ENCODE measurements at regions not wholly inside any gene's neighbourhood (a gene's known extent, or its start where the extent isn't known, plus 50 kb on each side); places are given as distances from the start of the nearest gene placed in this dataset.

DNA sequence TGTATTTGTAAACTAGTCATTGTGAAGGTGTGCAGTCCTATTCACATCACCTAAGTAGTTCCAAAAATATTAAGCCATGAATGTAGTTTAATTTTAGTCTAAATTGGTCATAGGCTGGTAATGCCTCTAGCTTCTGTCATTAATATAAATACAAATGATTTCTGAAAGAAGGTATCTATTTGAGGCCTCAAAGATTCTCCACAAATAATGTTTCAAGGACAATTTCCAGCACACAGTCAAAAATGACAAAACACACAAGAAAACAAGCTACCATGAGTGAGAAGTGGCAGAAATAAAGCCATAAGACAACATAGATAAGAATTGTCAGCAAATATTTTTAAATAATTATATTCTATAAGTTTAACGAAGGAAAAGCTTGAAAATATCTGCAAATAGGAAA lies 66.7 kb upstream of the PDK4 start:
- DNase-seq: no peak

DNA sequence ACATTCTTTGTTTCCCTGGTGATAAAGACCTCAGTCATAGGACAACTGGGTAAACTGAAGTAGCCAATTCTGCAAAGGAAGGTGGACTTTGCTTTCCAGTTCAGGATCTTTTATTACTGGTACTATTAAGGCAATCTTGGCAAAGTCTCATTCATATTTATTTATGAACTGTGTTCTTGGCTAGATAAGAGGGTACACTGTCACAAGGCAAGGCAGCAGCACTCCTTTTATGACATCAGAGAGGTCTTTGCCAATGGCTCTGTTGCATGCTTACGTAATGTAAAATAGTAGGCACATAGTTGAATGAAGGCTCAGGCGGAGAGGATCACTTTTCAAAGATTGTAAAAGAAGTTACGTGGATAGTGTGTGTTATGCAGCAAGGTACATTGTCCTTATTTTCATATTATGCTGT lies 63.7 kb upstream of the PDK4 start:
- DNase-seq: no peak

DNA sequence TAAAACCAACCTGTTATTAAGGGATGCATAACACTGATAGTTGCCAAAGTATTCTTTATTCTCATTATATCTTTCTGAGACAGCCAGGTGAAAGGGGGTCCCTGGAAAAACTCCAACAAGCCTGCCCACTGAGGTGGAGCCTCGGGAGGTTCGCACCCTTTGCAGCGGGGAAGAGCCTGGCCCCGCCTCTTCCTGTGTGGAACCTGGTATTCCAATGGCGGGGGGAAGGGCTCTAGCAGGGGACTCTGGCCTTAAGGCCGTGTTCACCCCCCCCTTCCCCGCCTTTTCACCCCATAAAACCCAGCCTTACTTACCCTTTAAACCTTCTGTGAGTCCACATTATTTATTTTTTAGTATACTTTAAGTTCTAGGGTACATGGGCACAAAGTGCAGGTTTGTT lies 62.4 kb upstream of the PDK4 start:
- DNase-seq: no peak

DNA sequence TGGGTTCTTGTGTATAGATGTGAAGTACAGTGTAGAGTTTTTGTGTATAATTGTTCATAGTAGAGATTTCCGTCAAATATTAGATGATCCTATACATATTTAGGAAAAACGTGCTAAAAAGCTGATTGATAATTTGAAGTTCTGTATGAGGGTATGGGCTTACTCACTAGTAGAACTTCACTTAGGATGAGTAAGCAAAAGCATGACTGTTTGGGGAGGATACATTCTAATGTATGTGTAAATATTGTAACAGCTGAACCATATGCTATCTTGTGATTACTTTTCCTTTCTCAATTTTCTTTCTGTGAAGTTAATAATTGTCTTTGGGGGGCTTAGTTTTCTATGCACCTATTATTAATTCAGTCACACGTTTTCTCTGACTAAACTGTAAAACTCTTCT lies 53.2 kb upstream of the PDK4 start:
- no peak for DNase-seq

DNA sequence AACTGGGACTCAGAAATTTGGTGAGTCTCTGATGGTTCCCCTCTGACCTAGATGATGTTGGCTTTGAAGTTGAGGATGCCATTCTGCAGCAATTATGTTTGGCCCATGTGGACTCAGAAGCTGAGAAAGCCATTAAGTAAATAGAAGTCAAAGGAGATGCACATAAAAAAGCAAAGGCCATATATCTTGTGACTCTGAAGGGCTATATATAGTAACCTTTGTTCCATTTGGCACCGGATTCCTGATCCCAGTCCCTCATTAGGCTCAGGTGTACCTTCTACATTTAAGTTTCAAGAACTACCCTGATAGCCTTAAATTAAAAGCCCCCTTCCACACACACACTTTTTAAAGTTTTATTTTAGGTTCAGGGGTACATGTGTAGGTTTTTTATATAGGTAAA lies 50.0 kb upstream of the PDK4 start:
- DNase-seq: no peak

All from bone marrow (tissue), 2 donors.